ENCODE measurements at regions not wholly inside any gene's neighbourhood (a gene's known extent, or its start where the extent isn't known, plus 50 kb on each side); places are given as distances from the start of the nearest gene placed in this dataset.
A peak's percentile ranks its signal among the peaks of the same experiment; 100 is the strongest.
"Not testable (repeated sequence)": the region's sequence is repeated elsewhere in the genome, so short reads cannot be mapped to it uniquely, and the experiment has no call there.

DNA sequence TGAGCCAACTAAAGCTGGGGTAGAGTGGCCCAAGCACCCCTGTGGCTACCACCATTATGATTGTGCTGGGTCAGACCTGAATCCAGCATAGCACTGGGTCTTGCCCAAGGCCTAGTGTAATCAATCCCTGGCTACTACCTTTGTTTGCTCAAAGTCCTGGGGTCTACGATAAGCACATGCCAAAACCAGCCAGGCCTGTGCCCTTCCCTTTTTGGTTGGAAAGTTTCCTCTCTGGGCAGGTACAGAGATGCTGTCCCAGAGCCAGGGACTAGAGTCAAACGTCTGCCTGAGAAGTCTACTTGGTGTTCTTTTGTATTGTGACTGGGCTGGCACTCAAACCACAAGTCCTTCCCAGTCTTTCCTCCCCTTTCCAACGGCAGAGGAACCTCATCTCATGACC is 371.5 kb upstream of the MAGEC2 start:
- Histone ChIP-seq H3K4me3 (no peak overlapping the region), H3K27ac (no peak overlapping the region), H3K27me3 (peaks cover 24 to 72% (median 49%) of the 10 kb centered on the region in 11 experiments), H3K4me2 (no peak overlapping the region), H3K4me1 (no peaks in the 10 kb centered on the region), H4K20me1 (no peaks in the 10 kb centered on the region), H3K9me3 (replicated peaks in 1 of 11) (peaks cover 29 to 53% (median 44%) of the 10 kb centered on the region in 11 experiments), H3K9ac (no peak overlapping the region), H3K36me3 (no peaks in the 10 kb centered on the region)
- TF ChIP-seq Cebpa-rat (IDR thresholded peaks at IDR 0.05), result no peak

DNA sequence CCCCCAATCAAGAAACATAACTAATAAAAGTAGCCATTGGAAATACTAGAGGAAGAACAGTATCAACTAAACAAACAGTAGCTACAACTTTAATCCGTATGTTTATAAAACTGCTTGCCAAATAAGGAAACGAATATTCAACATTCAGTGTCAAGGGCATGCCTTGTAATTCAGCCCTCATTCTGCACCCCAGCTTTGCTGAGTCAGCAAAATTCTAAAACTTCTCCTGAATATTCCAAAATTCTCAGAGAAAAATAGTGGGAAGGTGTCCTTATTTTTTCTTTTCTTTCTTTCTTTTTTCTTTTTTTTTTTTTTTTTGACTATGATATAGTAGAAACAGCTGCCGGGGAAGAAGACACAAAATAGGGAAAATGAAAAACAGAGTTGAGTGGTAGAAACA is 344.8 kb upstream of the MAGEC2 start:
- Histone ChIP-seq H3K4me3 (no peak overlapping the region), H3K9me3 (replicated peaks in 1 of 11) (peaks cover 0 to 7% (median 6%) of the 10 kb centered on the region in 11 experiments; a peak in 8 of 22 replicates), H4K20me1 (no peaks in the 10 kb centered on the region), H3K4me1 (no peaks in the 10 kb centered on the region), H3K36me3 (no peaks in the 10 kb centered on the region), H3K27me3 (peaks cover 61 to 96% (median 91%) of the 10 kb centered on the region in 11 experiments), H3K4me2 (no peak overlapping the region), H3K27ac (no peak overlapping the region), H3K9ac (no peak overlapping the region)
- TF ChIP-seq Cebpa-rat (IDR thresholded peaks at IDR 0.05), result no peak

DNA sequence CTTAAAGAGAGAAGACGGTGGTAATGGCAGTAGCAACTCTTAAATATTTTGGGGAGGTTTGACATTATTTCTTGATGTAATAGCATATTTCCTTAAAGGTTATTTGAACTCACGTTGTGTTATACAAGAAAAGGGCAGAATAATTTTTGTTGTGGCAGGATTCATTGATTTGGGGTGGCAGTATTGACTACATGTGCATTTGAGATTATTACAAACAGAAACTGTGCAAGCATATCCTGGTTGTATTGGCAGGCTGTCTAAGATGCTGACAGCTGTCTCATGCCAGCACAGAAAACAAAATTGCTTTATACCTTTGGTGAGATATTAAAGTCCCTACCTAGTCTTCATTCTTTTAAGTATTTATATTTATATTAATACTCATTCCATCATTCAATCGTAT is 300.7 kb upstream of the MAGEC2 start:
- no peaks in the 10 kb centered on the region; a peak in 1 of 22 replicates for H4K20me1 ChIP-seq
- TF ChIP-seq Cebpa-rat (IDR thresholded peaks at IDR 0.05), result no peak

DNA sequence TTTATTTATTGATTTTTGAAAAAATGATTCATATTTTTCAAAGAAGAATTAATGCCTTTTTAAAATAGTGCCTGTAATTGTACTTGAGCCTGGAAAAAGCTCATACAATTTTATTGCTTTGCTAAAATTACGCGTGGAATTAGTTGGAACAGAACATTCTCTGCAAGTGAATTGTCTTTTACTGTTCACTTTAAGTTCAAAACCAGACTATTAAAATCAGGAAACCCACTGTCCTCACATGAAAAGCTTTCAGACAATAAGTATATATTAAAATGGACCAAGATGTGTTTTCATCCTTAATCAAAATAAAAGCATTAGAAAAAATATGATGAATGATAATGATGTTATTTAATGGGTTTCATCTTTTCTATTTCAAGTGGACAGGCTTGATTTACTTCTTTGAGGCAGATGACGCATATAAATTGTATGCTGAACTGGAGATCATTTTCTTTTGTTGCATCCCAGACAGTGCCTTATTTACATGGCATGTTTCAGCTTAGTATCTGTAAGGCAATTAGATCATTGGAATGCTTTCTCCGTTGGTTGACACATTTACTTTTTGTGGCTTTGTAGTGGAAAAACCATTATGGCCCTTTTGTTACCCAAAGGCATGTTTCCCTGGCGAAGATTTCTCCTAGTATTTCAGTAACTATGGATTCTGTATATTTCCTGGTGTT is 299.0 kb upstream of the MAGEC2 start:
- Histone ChIP-seq H3K4me1 (peaks cover 0 to 4% (median 0%) of the 10 kb centered on the region in 10 experiments; a peak in 1 of 20 replicates), H3K4me3 (no peak overlapping the region), H3K9ac (no peak overlapping the region), H3K9me3 (replicated peaks in 1 of 11) (no peaks in the 10 kb centered on the region), H3K27ac (no peak overlapping the region), H4K20me1 (no peaks in the 10 kb centered on the region; a peak in 1 of 22 replicates), H3K36me3 (no peaks in the 10 kb centered on the region), H3K27me3 (peaks cover 49 to 82% (median 70%) of the 10 kb centered on the region in 11 experiments), H3K4me2 (no peak overlapping the region)
- no peak for TF ChIP-seq Cebpa-rat (IDR thresholded peaks at IDR 0.05)

More for the DNA sequence above, 300.7 kb upstream of the MAGEC2 start:
- Histone ChIP-seq H3K9me3 (replicated peaks in 1 of 11) (0 out of 22 replicates have a peak, but pooled peaks cover 0 to 6% (median 0%) of the 10 kb centered on the region in 11 experiments), H3K27ac (no peak overlapping the region), H3K36me3 (no peaks in the 10 kb centered on the region), H3K4me3 (no peak overlapping the region), H3K4me2 (no peak overlapping the region), H3K9ac (no peak overlapping the region), H3K4me1 (peaks cover 0 to 12% (median 0%) of the 10 kb centered on the region in 10 experiments; a peak in 3 of 20 replicates), H3K27me3 (peaks cover 60 to 92% (median 84%) of the 10 kb centered on the region in 11 experiments)

- H3K4me1 ChIP-seq, result peaks cover 0 to 4% (median 0%) of the 10 kb centered on the region in 10 experiments; a peak in 1 of 20 replicates
- H3K27ac ChIP-seq, result no peak overlapping the region
- H3K4me2 ChIP-seq, result peak overlapping the region in 1 of 11 experiments; percentile 33; a peak in 1 of 22 replicates
- H3K27me3 ChIP-seq, result peaks cover 48 to 78% (median 61%) of the 10 kb centered on the region in 11 experiments
- H3K9me3 ChIP-seq (replicated peaks in 1 of 11), result no peaks in the 10 kb centered on the region
- H4K20me1 ChIP-seq, result no peaks in the 10 kb centered on the region; a peak in 1 of 22 replicates
- H3K36me3 ChIP-seq, result no peaks in the 10 kb centered on the region
- peak overlapping the region in 1 of 10 experiments; percentile 10; a peak in 1 of 20 replicates for H3K4me3 ChIP-seq
- H3K9ac ChIP-seq, result no peak overlapping the region
- TF ChIP-seq Cebpa-rat (IDR thresholded peaks at IDR 0.05), result no peak
Observed at GRCh38 chrX:142502441-142502840, 297.4 kb upstream of the MAGEC2 start.

GRCh38 chrX:142499992-142500391 is 294.9 kb upstream of the MAGEC2 start:
- H4K20me1 ChIP-seq, result no peaks in the 10 kb centered on the region; a peak in 1 of 22 replicates
- H3K36me3 ChIP-seq, result no peaks in the 10 kb centered on the region
- peaks cover 29 to 72% (median 48%) of the 10 kb centered on the region in 11 experiments for H3K27me3 ChIP-seq
- H3K4me1 ChIP-seq, result peaks cover 0 to 4% (median 0%) of the 10 kb centered on the region in 10 experiments; a peak in 1 of 20 replicates
- H3K4me3 ChIP-seq, result no peak overlapping the region
- no peak overlapping the region for H3K9ac ChIP-seq
- H3K27ac ChIP-seq, result no peak overlapping the region
- H3K9me3 ChIP-seq (replicated peaks in 1 of 11), result no peaks in the 10 kb centered on the region
- no peak overlapping the region for H3K4me2 ChIP-seq
- no peak for TF ChIP-seq Cebpa-rat (IDR thresholded peaks at IDR 0.05)

DNA sequence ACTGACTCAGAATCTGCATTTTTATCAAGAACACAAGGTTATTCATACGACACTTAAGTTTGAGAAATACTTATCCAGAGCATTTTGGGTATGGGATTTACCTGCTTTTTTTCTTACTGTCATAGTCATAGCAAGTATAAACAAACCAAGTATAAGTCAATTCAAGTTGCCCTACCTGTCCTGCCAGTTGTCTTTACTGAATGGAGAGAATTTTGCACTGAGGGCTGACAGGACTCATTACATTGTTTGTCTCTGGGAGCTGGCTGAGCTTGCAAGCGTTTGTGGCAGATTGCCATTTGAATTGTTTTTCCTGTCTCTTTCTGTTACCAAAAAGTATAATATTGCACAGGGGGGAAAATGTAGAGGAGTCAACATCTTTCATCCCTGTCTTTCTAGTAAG is 278.9 kb upstream of the MAGEC2 start:
- no peak overlapping the region for H3K9ac ChIP-seq
- H3K4me2 ChIP-seq, result no peak overlapping the region
- H3K27ac ChIP-seq, result no peak overlapping the region
- no peaks in the 10 kb centered on the region for H3K4me1 ChIP-seq
- H3K4me3 ChIP-seq, result no peak overlapping the region
- H4K20me1 ChIP-seq, result no peaks in the 10 kb centered on the region; a peak in 1 of 22 replicates
- peaks cover 11 to 44% (median 32%) of the 10 kb centered on the region in 11 experiments; a peak in 18 of 22 replicates for H3K27me3 ChIP-seq
- no peak for TF ChIP-seq Cebpa-rat (IDR thresholded peaks at IDR 0.05)
- no peaks in the 10 kb centered on the region for H3K9me3 ChIP-seq (replicated peaks in 1 of 11)
- no peaks in the 10 kb centered on the region for H3K36me3 ChIP-seq

- Histone ChIP-seq H3K9me3 (replicated peaks in 1 of 11) (no peaks in the 10 kb centered on the region), H3K27me3 (peaks cover 30 to 72% (median 62%) of the 10 kb centered on the region in 11 experiments), H3K9ac (no peak overlapping the region), H4K20me1 (no peaks in the 10 kb centered on the region; a peak in 1 of 22 replicates), H3K36me3 (no peaks in the 10 kb centered on the region), H3K4me2 (no peak overlapping the region), H3K4me1 (no peaks in the 10 kb centered on the region), H3K27ac (no peak overlapping the region), H3K4me3 (no peak overlapping the region)
- no peak for TF ChIP-seq Cebpa-rat (IDR thresholded peaks at IDR 0.05)
Observed at GRCh38 chrX:142446349-142446748, 241.3 kb upstream of the MAGEC2 start.

DNA sequence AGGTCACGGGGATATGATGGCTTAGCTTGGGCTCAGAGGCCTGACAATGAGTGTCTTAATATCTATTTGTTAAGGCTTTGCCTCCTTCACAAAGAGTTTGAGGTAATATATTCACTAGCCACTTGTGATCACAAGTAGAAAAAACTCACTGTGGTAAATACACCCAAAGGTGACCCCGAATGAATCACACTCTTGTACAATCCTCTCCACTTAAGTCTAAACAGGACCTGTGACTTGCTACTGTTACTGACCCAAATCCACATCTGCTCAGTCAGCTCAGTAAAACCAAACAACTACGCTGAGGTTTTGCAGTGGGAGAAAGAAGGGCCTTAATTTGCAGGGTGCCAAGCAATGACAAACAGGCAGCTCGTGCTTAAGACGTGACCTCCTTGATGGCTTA is 223.8 kb upstream of the MAGEC2 start:
- Histone ChIP-seq H3K27ac (no peak overlapping the region), H3K9ac (no peak overlapping the region), H3K9me3 (replicated peaks in 1 of 11) (peaks cover 0 to 18% (median 3%) of the 10 kb centered on the region in 11 experiments; a peak in 7 of 22 replicates), H3K4me3 (no peak overlapping the region), H3K27me3 (peaks cover 27 to 95% (median 85%) of the 10 kb centered on the region in 11 experiments), H3K4me1 (no peaks in the 10 kb centered on the region), H4K20me1 (no peaks in the 10 kb centered on the region), H3K4me2 (no peak overlapping the region), H3K36me3 (no peaks in the 10 kb centered on the region)
- no peak for TF ChIP-seq Cebpa-rat (IDR thresholded peaks at IDR 0.05)

DNA sequence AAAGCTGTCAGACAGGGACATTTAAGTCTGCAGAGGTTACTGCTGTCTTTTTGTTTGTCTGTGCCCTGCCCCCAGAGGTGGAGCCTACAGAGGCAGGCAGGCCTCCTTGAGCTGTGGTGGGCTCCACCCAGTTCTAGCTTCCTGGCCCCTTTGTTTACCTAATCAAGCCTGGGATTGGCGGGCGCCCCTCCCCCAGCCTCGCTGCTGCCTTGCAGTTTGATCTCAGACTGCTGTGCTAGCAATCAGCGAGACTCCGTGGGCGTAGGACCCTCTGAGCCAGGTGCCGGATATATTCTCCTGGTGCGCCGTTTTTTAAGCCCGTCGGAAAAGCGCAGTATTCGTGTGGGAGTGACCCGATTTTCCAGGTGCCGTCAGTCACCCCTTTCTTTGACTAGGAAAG is 185.9 kb upstream of the MAGEC2 start:
- H3K4me2 ChIP-seq, H3K36me3 ChIP-seq, H3K4me3 ChIP-seq, H3K9ac ChIP-seq, H4K20me1 ChIP-seq, H3K27ac ChIP-seq, H3K4me1 ChIP-seq: not testable (repeated sequence)
- peaks cover 7 to 38% (median 28%) of the 10 kb centered on the region in 11 experiments; a peak in 20 of 22 replicates for H3K27me3 ChIP-seq
- peaks cover 0 to 12% (median 0%) of the 10 kb centered on the region in 11 experiments; a peak in 2 of 22 replicates for H3K9me3 ChIP-seq (replicated peaks in 1 of 11)
